Endothelial cell (in vitro differentiated cells): ENCODE measurements at regions not wholly inside any gene's neighbourhood (a gene's known extent, or its start where the extent isn't known, plus 50 kb on each side); places are given as distances from the start of the nearest gene placed in this dataset.

Source experiments
- DNase-seq: peaks from one replicate; pipeline ENCODE4 v3.0.0; 2021; ENCODE audit warnings: low spot score
- H3K27ac Mint-ChIP-seq: one replicate; pipeline ENCODE4 v1.8.0; 2021; ENCODE audit warnings: mixed read lengths, inconsistent platforms; ENCODE audit not compliant: unreplicated experiment
- H3K27me3 Mint-ChIP-seq: one replicate; pipeline ENCODE4 v1.8.0; 2021; ENCODE audit warnings: mild to moderate bottlenecking, moderate library complexity, mixed read lengths, inconsistent platforms; ENCODE audit not compliant: unreplicated experiment
- H3K36me3 Mint-ChIP-seq: one replicate; pipeline ENCODE4 v1.8.0; 2021; ENCODE audit warnings: mild to moderate bottlenecking, low read depth, mixed read lengths, inconsistent platforms; ENCODE audit not compliant: unreplicated experiment
- H3K4me1 Mint-ChIP-seq: one replicate; pipeline ENCODE4 v1.8.0; 2021; ENCODE audit warnings: mild to moderate bottlenecking, mixed read lengths, inconsistent platforms; ENCODE audit not compliant: unreplicated experiment
- H3K4me3 Mint-ChIP-seq: one replicate; pipeline ENCODE4 v1.8.0; 2021; ENCODE audit warnings: mild to moderate bottlenecking, mixed read lengths, inconsistent platforms; ENCODE audit not compliant: unreplicated experiment
- H3K9me3 Mint-ChIP-seq: one replicate; pipeline ENCODE4 v1.8.0; 2021; ENCODE audit warnings: mixed read lengths, inconsistent platforms; ENCODE audit not compliant: unreplicated experiment
- TF ChIP-seq, protein P1 (sequence below): fragments of 200-600 bp; sonication (generic); IDR thresholded peaks from one replicate; pipeline ENCODE4 v1.5.0; 2021; ENCODE audit warnings: antibody characterized with exemption; ENCODE audit not compliant: unreplicated experiment

- Mint-ChIP-seq H3K27me3 (no peaks in the 10 kb centered on the region), H3K36me3 (no peaks in the 10 kb centered on the region), H3K4me1 (no peaks in the 10 kb centered on the region), H3K4me3 (no peak overlapping the region), H3K9me3 (no peaks in the 10 kb centered on the region), H3K27ac (no peak overlapping the region)
- TF ChIP-seq, protein P1, sequence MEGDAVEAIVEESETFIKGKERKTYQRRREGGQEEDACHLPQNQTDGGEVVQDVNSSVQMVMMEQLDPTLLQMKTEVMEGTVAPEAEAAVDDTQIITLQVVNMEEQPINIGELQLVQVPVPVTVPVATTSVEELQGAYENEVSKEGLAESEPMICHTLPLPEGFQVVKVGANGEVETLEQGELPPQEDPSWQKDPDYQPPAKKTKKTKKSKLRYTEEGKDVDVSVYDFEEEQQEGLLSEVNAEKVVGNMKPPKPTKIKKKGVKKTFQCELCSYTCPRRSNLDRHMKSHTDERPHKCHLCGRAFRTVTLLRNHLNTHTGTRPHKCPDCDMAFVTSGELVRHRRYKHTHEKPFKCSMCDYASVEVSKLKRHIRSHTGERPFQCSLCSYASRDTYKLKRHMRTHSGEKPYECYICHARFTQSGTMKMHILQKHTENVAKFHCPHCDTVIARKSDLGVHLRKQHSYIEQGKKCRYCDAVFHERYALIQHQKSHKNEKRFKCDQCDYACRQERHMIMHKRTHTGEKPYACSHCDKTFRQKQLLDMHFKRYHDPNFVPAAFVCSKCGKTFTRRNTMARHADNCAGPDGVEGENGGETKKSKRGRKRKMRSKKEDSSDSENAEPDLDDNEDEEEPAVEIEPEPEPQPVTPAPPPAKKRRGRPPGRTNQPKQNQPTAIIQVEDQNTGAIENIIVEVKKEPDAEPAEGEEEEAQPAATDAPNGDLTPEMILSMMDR: no peak
- DNase-seq: no peak
These were observed 359.1 kb downstream of the SLC6A15 start for GRCh38 chr12:84553331-84554117.

DNA sequence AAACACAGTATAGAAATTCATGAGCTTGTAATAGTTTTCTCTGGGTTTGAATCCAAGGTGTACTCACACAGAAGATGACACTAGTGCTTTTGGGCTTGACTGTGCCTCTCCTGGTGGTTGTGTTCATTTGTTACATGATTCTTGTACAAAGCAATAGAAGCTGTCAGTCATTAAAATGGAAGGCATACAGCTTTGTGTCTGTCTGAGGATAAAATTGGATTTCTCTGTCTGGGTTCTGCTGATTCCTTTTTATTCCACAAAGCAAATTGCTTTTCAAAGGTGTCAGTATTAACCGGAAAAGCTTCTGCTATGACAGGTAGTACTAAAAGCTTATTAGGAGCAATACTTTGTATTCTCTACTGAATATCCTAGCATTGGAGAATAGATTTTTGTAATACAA, 361.2 kb downstream of the SLC6A15 start:
- no peak overlapping the region for H3K27ac Mint-ChIP-seq
- H3K36me3 Mint-ChIP-seq: no peaks in the 10 kb centered on the region
- H3K9me3 Mint-ChIP-seq: no peaks in the 10 kb centered on the region
- H3K4me3 Mint-ChIP-seq: no peak overlapping the region
- no peaks in the 10 kb centered on the region for H3K4me1 Mint-ChIP-seq
- H3K27me3 Mint-ChIP-seq: no peaks in the 10 kb centered on the region
- DNase-seq: no peak
- TF ChIP-seq, protein P1: no peak

DNA sequence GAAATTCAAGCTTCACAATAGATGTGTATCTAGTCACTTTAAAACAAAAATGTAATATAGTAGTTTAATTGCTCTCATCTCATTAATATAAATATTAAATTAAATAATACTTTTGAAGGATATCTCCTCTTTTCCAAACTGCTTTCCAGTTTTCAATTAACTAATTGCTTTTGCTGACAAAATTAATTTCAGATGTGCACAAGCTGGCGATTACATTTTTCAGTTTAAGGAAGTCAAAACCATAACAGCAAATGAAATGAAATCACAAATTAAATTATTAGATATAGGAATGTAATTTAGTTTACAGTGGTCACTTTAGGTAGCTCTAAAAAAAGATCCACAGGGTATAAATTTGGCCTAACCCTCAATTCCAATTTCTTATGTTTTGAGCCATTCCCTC, 362.1 kb downstream of the SLC6A15 start:
- Mint-ChIP-seq H3K36me3 (no peaks in the 10 kb centered on the region), H3K4me1 (no peaks in the 10 kb centered on the region), H3K4me3 (no peak overlapping the region), H3K27me3 (no peaks in the 10 kb centered on the region), H3K27ac (no peak overlapping the region), H3K9me3 (no peaks in the 10 kb centered on the region)
- DNase-seq: no peak
- TF ChIP-seq, protein P1: no peak

DNA sequence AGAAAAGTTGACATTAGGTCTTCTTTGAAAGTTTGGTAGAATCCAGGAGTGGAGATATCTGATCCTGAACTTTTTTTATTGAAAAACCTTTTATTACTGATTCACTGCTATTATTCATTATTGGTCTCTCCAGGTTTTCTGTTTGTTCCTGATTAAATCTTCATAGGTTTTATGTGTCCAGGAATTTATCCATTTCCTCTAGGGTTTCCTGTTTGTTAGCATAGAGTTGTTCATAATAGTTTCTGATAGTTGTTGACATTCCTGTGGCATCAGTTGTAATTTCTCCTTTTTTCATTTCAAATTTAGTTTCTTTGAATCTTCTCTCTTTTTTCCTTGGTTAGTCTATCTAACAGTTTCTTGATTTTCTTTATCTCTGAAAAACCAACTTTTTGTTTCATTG, 370.3 kb downstream of the SLC6A15 start:
- DNase-seq: no peak
- Mint-ChIP-seq H3K36me3 (no peaks in the 10 kb centered on the region), H3K4me3 (no peak overlapping the region), H3K27me3 (no peaks in the 10 kb centered on the region), H3K9me3 (no peaks in the 10 kb centered on the region), H3K27ac (peak overlapping the region; percentile 66), H3K4me1 (peaks cover 10% of the 10 kb centered on the region)
- TF ChIP-seq, protein P1: no peak

GRCh38 chr12:84537666-84538065, 374.9 kb downstream of the SLC6A15 start:
- H3K27me3 Mint-ChIP-seq: no peaks in the 10 kb centered on the region
- TF ChIP-seq, protein P1: no peak
- H3K36me3 Mint-ChIP-seq: no peaks in the 10 kb centered on the region
- peaks cover 10% of the 10 kb centered on the region for H3K4me1 Mint-ChIP-seq
- H3K9me3 Mint-ChIP-seq: no peaks in the 10 kb centered on the region
- DNase-seq: no peak
- no peak overlapping the region for H3K4me3 Mint-ChIP-seq
- H3K27ac Mint-ChIP-seq: no peak overlapping the region
